ENCODE measurements at regions not wholly inside any gene's neighbourhood (a gene's known extent, or its start where the extent isn't known, plus 50 kb on each side); places are given as distances from the start of the nearest gene placed in this dataset.

GRCh38 chr14:71532344-71532743 lies 399.9 kb upstream of the RGS6 start:
- TF ChIP-seq CTCF (conservative IDR thresholded peaks at IDR 0.05; ENCODE audit: low read depth, low read length) (no peak), EZH2 (IDR thresholded peaks at IDR 0.05; ENCODE audit: low read length, unreplicated experiment) (no peak), EZH2phosphoT487 (IDR thresholded peaks at IDR 0.05; ENCODE audit: borderline replicate concordance, low read length) (no peak)
